Progenitor cell of endocrine pancreas (in vitro differentiated cells): ENCODE measurements at regions not wholly inside any gene's neighbourhood (a gene's known extent, or its start where the extent isn't known, plus 50 kb on each side); places are given as distances from the start of the nearest gene placed in this dataset.

Experiments
- DNase-seq: peaks from one replicate; pipeline ENCODE4 v3.0.0; 2021; ENCODE audit warnings: low spot score; ENCODE audit not compliant: unreplicated experiment
- H3K27ac Mint-ChIP-seq: 2 replicates; pipeline ENCODE4 v1.8.0; 2021; ENCODE audit warnings: mild to moderate bottlenecking, moderate library complexity, mixed read lengths
- H3K27me3 Mint-ChIP-seq: 2 replicates; pipeline ENCODE4 v1.8.0; 2021; ENCODE audit warnings: mixed read lengths
- H3K36me3 Mint-ChIP-seq: 2 replicates; pipeline ENCODE4 v1.8.0; 2022; ENCODE audit warnings: mixed read lengths; ENCODE audit not compliant: insufficient read depth
- H3K4me1 Mint-ChIP-seq: 2 replicates; pipeline ENCODE4 v1.8.0; 2021; ENCODE audit warnings: low read depth, mixed read lengths
- H3K4me3 Mint-ChIP-seq: 2 replicates; pipeline ENCODE4 v1.8.0; 2021; ENCODE audit warnings: low read depth, mild to moderate bottlenecking, moderate library complexity, mixed read lengths
- H3K9me3 Mint-ChIP-seq: 2 replicates; pipeline ENCODE4 v1.8.0; 2021; ENCODE audit warnings: low read depth, mixed read lengths
- CTCF ChIP-seq: fragments of 200-600 bp; sonication (generic); IDR thresholded peaks from one replicate; pipeline ENCODE4 v1.5.0; 2021; ENCODE audit warnings: antibody characterized with exemption, mild to moderate bottlenecking; ENCODE audit not compliant: unreplicated experiment

GRCh38 chr11:25658916-25659315, 673.0 kb upstream of the ANO3 start:
- H3K27ac Mint-ChIP-seq: no peak overlapping the region
- peaks cover 4% of the 10 kb centered on the region for H3K4me1 Mint-ChIP-seq
- H3K27me3 Mint-ChIP-seq: no peaks in the 10 kb centered on the region
- no peaks in the 10 kb centered on the region for H3K36me3 Mint-ChIP-seq
- no peak for DNase-seq
- peaks cover 2% of the 10 kb centered on the region for H3K9me3 Mint-ChIP-seq
- no peak for TF ChIP-seq CTCF
- H3K4me3 Mint-ChIP-seq: no peak overlapping the region

GRCh38 chr11:25659706-25660105, 672.2 kb upstream of the ANO3 start:
- H3K36me3 Mint-ChIP-seq: no peaks in the 10 kb centered on the region
- no peak overlapping the region for H3K4me3 Mint-ChIP-seq
- TF ChIP-seq CTCF: no peak
- H3K27ac Mint-ChIP-seq: no peak overlapping the region
- H3K27me3 Mint-ChIP-seq: no peaks in the 10 kb centered on the region
- peaks cover 4% of the 10 kb centered on the region for H3K4me1 Mint-ChIP-seq
- no peak for DNase-seq
- H3K9me3 Mint-ChIP-seq: peaks cover 2% of the 10 kb centered on the region

- Mint-ChIP-seq H3K27me3 (no peaks in the 10 kb centered on the region), H3K4me1 (peaks cover 6% of the 10 kb centered on the region), H3K36me3 (no peaks in the 10 kb centered on the region), H3K4me3 (no peak overlapping the region), H3K27ac (no peak overlapping the region), H3K9me3 (no peaks in the 10 kb centered on the region)
- TF ChIP-seq CTCF: no peak
- no peak for DNase-seq
Observed at GRCh38 chr11:25667871-25668270, 664.1 kb upstream of the ANO3 start.

- no peak for DNase-seq
- no peak overlapping the region for H3K27ac Mint-ChIP-seq
- no peak overlapping the region for H3K4me3 Mint-ChIP-seq
- H3K4me1 Mint-ChIP-seq: no peaks in the 10 kb centered on the region
- TF ChIP-seq CTCF: no peak
- no peaks in the 10 kb centered on the region for H3K27me3 Mint-ChIP-seq
- no peaks in the 10 kb centered on the region for H3K36me3 Mint-ChIP-seq
- peaks cover 9% of the 10 kb centered on the region for H3K9me3 Mint-ChIP-seq
Observed at GRCh38 chr11:25691959-25692358, 640.0 kb upstream of the ANO3 start.

- H3K27ac Mint-ChIP-seq: no peak overlapping the region
- H3K27me3 Mint-ChIP-seq: no peaks in the 10 kb centered on the region
- TF ChIP-seq CTCF: no peak
- H3K9me3 Mint-ChIP-seq: no peaks in the 10 kb centered on the region
- no peak overlapping the region for H3K4me3 Mint-ChIP-seq
- H3K36me3 Mint-ChIP-seq: no peaks in the 10 kb centered on the region
- H3K4me1 Mint-ChIP-seq: no peaks in the 10 kb centered on the region
- DNase-seq: no peak
Observed at GRCh38 chr11:25702417-25702816, 629.5 kb upstream of the ANO3 start.
